Esophagus muscularis mucosa (tissue), 4 donors: ENCODE measurements at regions not wholly inside any gene's neighbourhood (a gene's known extent, or its start where the extent isn't known, plus 50 kb on each side); places are given as distances from the start of the nearest gene placed in this dataset.

ENCODE experiments used
- EP300 ChIP-seq: sonication (generic); formaldehyde crosslinking; IDR thresholded peaks from one replicate; pipeline ENCODE4 v1.6.1; 2017; ENCODE audit warnings: antibody characterized with exemption
- POLR2A ChIP-seq: fragments of 450-650 bp; IDR thresholded peaks from one replicate; pipeline ENCODE4 v1.6.1; 2017; ENCODE audit warnings: antibody characterized with exemption, moderate library complexity, mild to moderate bottlenecking, low read depth
- POLR2AphosphoS5 ChIP-seq, 2 donors: sonication (generic); formaldehyde crosslinking; IDR thresholded peaks; one replicate each; pipeline ENCODE4 v1.6.1; 2017; ENCODE audit warnings: antibody characterized with exemption in 2 of 2
- TF ChIP-seq, protein P1 (sequence below), 3 experiments: fragments of 200-600 bp in 2 of 3; fragments of 450-650 bp in 1 of 3; sonication (generic) in 2 of 3; IDR thresholded peaks; one replicate each; pipeline ENCODE4 v1.5.1; 2017 to 2019; ENCODE audit warnings: antibody characterized with exemption in 3 of 3, mild to moderate bottlenecking in 2 of 3, moderate library complexity in 1 of 3

DNA sequence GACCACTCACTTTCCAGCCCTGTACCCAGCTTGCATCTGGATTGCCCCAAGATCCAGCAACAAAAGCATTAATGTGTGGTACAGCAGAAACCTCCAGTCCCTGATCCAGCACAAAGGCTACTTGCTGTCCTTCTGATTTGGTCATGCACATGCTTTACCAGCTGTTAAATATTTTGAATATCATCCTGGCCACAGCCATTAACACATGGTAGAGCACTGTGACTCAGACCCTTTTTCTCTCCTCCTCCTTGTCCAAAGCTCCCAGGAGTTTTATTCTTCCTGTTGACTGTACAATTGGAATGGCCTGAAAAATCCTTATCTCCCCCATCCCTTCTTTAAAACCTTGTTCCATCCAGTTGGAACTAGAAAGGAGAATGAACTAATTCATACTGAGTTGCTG lies 419.7 kb upstream of the TNP1 start:
- TF ChIP-seq, protein P1, sequence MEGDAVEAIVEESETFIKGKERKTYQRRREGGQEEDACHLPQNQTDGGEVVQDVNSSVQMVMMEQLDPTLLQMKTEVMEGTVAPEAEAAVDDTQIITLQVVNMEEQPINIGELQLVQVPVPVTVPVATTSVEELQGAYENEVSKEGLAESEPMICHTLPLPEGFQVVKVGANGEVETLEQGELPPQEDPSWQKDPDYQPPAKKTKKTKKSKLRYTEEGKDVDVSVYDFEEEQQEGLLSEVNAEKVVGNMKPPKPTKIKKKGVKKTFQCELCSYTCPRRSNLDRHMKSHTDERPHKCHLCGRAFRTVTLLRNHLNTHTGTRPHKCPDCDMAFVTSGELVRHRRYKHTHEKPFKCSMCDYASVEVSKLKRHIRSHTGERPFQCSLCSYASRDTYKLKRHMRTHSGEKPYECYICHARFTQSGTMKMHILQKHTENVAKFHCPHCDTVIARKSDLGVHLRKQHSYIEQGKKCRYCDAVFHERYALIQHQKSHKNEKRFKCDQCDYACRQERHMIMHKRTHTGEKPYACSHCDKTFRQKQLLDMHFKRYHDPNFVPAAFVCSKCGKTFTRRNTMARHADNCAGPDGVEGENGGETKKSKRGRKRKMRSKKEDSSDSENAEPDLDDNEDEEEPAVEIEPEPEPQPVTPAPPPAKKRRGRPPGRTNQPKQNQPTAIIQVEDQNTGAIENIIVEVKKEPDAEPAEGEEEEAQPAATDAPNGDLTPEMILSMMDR (IDR thresholded peaks at IDR 0.05), result no peak
- TF ChIP-seq POLR2A (no peak), POLR2AphosphoS5 (IDR thresholded peaks at IDR 0.05) (peak in 1 of 2 donors; percentile 15), EP300 (no peak)
